K562 (cell line): ENCODE measurements at regions not wholly inside any gene's neighbourhood (a gene's known extent, or its start where the extent isn't known, plus 50 kb on each side); places are given as distances from the start of the nearest gene placed in this dataset.
A peak's percentile ranks its signal among the peaks of the same experiment; 100 is the strongest.

ENCODE experiments used
- ATAC-seq: fragments of 200-7000 bp; cut with Tn5 transposase; 3 replicates; pipeline ENCODE4 v1.9.1; 2020; ENCODE audit warnings: moderate library complexity
- BruUV-seq: library from RNA; stranded (reverse); fragments of 400-500 nt; replicated peaks from 2 replicates; lab custom pipeline; 2021; lab: Mats Ljungman, UMichigan
- CTCF ChIA-PET: fragments of 300-600 bp; formaldehyde crosslinking; extraction: SDS; loops from one replicate; lab custom pipeline; 2021; ENCODE audit warnings: low intra/inter-chr PET ratio; lab: Yijun Ruan, JAX
- POLR2A ChIA-PET: fragments of 300-600, 350-650 bp; sonication (Branson Sonifier 250); formaldehyde crosslinking; extraction: SDS; loops from one replicate; lab custom pipeline; 2021; ENCODE audit warnings: antibody characterized with exemption, inconsistent platforms; lab: Yijun Ruan, JAX
- DNase-seq, 4 experiments: peaks; one replicate each; pipeline versions ENCODE4 v3.0.0 to v3.0.0-alpha.2; 2011 to 2018; ENCODE audit warnings: low spot score in 3 of 4, mixed read lengths in 3 of 4; ENCODE audit errors: extremely low read depth in 1 of 4
- FAIRE-seq: peaks from 2 replicates; lab custom pipeline; 2011; peaks lifted over from hg19 to GRCh38; lab: Jason Lieb, UNC
- H2AFZ ChIP-seq: 2 replicates; pipeline ENCODE4 v1.6.0; 2011; ENCODE audit warnings: low read depth, low read length, control low read depth, inconsistent platforms
- H3K27ac ChIP-seq: fragments of 200-600 bp; 3 replicates; pipeline ENCODE4 v1.8.0; 2011; ENCODE audit warnings: low read depth, mild to moderate bottlenecking, control low read depth, inconsistent platforms, low read length, moderate library complexity, mixed read lengths; ENCODE audit errors: extremely low read depth
- H3K27me3 ChIP-seq, 2 experiments: fragments of 300-600 bp in 1 of 2; 2 replicates in 1 of 2; 3 replicates in 1 of 2; pipeline versions ENCODE4 v1.6.0 to v1.8.0; 2011; ENCODE audit warnings: inconsistent platforms in 2 of 2, low read length in 2 of 2, mild to moderate bottlenecking in 1 of 2, mixed read lengths in 1 of 2, moderate library complexity in 1 of 2; ENCODE audit not compliant: control insufficient read depth in 2 of 2, insufficient read depth in 2 of 2
- H3K36me3 ChIP-seq: fragments of 300-600 bp; 3 replicates; pipeline ENCODE4 v1.8.0; 2011; ENCODE audit warnings: mild to moderate bottlenecking, low read length, inconsistent platforms; ENCODE audit not compliant: control insufficient read depth, insufficient read depth
- H3K4me1 ChIP-seq, 2 experiments: fragments of 200-600 bp in 1 of 2; replicated peaks in 1 of 2; 2 replicates in 1 of 2; 3 replicates in 1 of 2; pipeline versions ENCODE4 v1.5.1 to v1.8.0; 2011; ENCODE audit warnings: inconsistent platforms in 2 of 2, low read length in 2 of 2, mild to moderate bottlenecking in 1 of 2, mixed read lengths in 1 of 2, moderate library complexity in 1 of 2; ENCODE audit not compliant: control insufficient read depth in 2 of 2, insufficient read depth in 2 of 2
- H3K4me2 ChIP-seq: 2 replicates; pipeline ENCODE4 v1.6.1; 2011; ENCODE audit warnings: low read length, control low read depth, inconsistent platforms, mixed read lengths; ENCODE audit not compliant: insufficient read depth
- H3K4me3 ChIP-seq: fragments of 200-600 bp; sonication (generic), shearing (Covaris generic); 2 replicates; pipeline ENCODE4 v1.5.1; 2016; ENCODE audit warnings: control low read depth, inconsistent platforms
- H3K79me2 ChIP-seq: fragments of 200-600 bp; 3 replicates; pipeline ENCODE4 v1.8.0; 2011; ENCODE audit warnings: low read length, inconsistent platforms; ENCODE audit not compliant: control insufficient read depth, insufficient read depth
- H3K9ac ChIP-seq, 2 experiments: 2 replicates each; pipeline versions ENCODE4 v1.6.0 to v1.6.1; 2011; ENCODE audit warnings: low read depth in 2 of 2, low read length in 2 of 2, control low read depth in 1 of 2, inconsistent platforms in 1 of 2, mild to moderate bottlenecking in 1 of 2, mixed read lengths in 1 of 2; ENCODE audit not compliant: insufficient read depth in 1 of 2
- H3K9me1 ChIP-seq: one replicate; pipeline ENCODE4 v1.6.0; 2011; ENCODE audit warnings: inconsistent platforms, mild to moderate bottlenecking, low read length, moderate library complexity; ENCODE audit not compliant: control insufficient read depth, insufficient read depth
- H3K9me3 ChIP-seq: replicated peaks from 2 replicates; pipeline ENCODE4 v1.5.1; 2011; ENCODE audit warnings: low read depth, low read length, inconsistent platforms; ENCODE audit not compliant: control insufficient read depth, insufficient read depth
- H4K20me1 ChIP-seq: replicated peaks from 2 replicates; pipeline ENCODE4 v1.6.1; 2011; ENCODE audit warnings: low read length, inconsistent platforms, mixed read lengths; ENCODE audit not compliant: control insufficient read depth, insufficient read depth
- BHLHE40 ChIP-seq: IDR thresholded peaks from 2 replicates; pipeline ENCODE4 v1.6.1; 2011; ENCODE audit warnings: low read length, improper control_type of control experiment
- ERF ChIP-seq: fragments of 450-650 bp; formaldehyde crosslinking; IDR thresholded peaks from 2 replicates; pipeline ENCODE4 v1.4.0; 2020; ENCODE audit warnings: mild to moderate bottlenecking, mixed read lengths
- KAT8 ChIP-seq: fragments of 450-650 bp; IDR thresholded peaks from 2 replicates; pipeline ENCODE4 v1.6.1; 2016; ENCODE audit warnings: low read depth, mild to moderate bottlenecking
- MAFG ChIP-seq: fragments of 450-650 bp; conservative IDR thresholded peaks from 2 replicates; pipeline ENCODE4 v1.6.1; 2016; ENCODE audit warnings: missing genetic modification characterization, missing compliant biosample characterization
- MCM3 ChIP-seq: fragments of 450-650 bp; IDR thresholded peaks from 2 replicates; pipeline ENCODE4 v1.6.1; 2016
- NCOA2 ChIP-seq, 2 experiments: fragments of 450-650 bp; IDR thresholded peaks; 2 replicates each; pipeline ENCODE4 v1.6.1; 2018; ENCODE audit warnings: mild to moderate bottlenecking in 2 of 2, moderate library complexity in 1 of 2; ENCODE audit not compliant: partially characterized antibody in 2 of 2
- NRF1 ChIP-seq, 2 experiments: fragments of 450-650 bp; IDR thresholded peaks in 1 of 2; conservative IDR thresholded peaks in 1 of 2; 2 replicates each; pipeline ENCODE4 v1.6.1; 2014; ENCODE audit warnings: mild to moderate bottlenecking in 2 of 2
- SOX6 ChIP-seq: fragments of 450-650 bp; IDR thresholded peaks from 2 replicates; pipeline ENCODE4 v1.6.1; 2014; ENCODE audit warnings: mild to moderate bottlenecking
- TRIM28 ChIP-seq: fragments of 450-650 bp; IDR thresholded peaks from 2 replicates; pipeline ENCODE4 v1.6.1; 2017
- ZNF77 ChIP-seq: fragments of 250-450 bp; sonication (Bioruptor Pico); IDR thresholded peaks from 2 replicates; pipeline ENCODE4 v1.5.0; 2020
- WGBS: fragments of 100-300 bp; shearing (Covaris generic); methylation state at CpG from one replicate; pipeline ENCODE4 v1.1.6; 2016; ENCODE audit warnings: low coverage, mixed read lengths; ENCODE audit not compliant: insufficient coverage; ENCODE audit errors: missing lambda C conversion rate; 5-methylcytosine and 5-hydroxymethylcytosine counted together
- in situ Hi-C: fragments of 300-500 bp; cut with MboI; formaldehyde crosslinking; loops from 4 replicates; pipeline ENCODE4 v1.15.0; 2018; ENCODE audit warnings: inconsistent platforms, mixed read lengths
- intact Hi-C: fragments of 100-400 bp; cut with micrococcal nuclease; formaldehyde crosslinking; loops from 2 replicates; pipeline ENCODE4 v1.14.2; 2022
- TF ChIP-seq, protein P1 (sequence below): sonication (generic); formaldehyde crosslinking; IDR thresholded peaks from 2 replicates; pipeline ENCODE4 v1.8.1; 2023; ENCODE audit warnings: missing genetic modification reagents, mild to moderate bottlenecking, borderline replicate concordance
- TF ChIP-seq, protein P2 (sequence below): fragments of 250-450 bp; sonication (Bioruptor Pico); IDR thresholded peaks from 2 replicates; pipeline ENCODE4 v1.5.0; 2020; ENCODE audit warnings: mild to moderate bottlenecking, borderline replicate concordance

GRCh38 chr7:153541903-153542302 is 510.3 kb upstream of the DPP6 start (continued):
- TF ChIP-seq, protein P1, sequence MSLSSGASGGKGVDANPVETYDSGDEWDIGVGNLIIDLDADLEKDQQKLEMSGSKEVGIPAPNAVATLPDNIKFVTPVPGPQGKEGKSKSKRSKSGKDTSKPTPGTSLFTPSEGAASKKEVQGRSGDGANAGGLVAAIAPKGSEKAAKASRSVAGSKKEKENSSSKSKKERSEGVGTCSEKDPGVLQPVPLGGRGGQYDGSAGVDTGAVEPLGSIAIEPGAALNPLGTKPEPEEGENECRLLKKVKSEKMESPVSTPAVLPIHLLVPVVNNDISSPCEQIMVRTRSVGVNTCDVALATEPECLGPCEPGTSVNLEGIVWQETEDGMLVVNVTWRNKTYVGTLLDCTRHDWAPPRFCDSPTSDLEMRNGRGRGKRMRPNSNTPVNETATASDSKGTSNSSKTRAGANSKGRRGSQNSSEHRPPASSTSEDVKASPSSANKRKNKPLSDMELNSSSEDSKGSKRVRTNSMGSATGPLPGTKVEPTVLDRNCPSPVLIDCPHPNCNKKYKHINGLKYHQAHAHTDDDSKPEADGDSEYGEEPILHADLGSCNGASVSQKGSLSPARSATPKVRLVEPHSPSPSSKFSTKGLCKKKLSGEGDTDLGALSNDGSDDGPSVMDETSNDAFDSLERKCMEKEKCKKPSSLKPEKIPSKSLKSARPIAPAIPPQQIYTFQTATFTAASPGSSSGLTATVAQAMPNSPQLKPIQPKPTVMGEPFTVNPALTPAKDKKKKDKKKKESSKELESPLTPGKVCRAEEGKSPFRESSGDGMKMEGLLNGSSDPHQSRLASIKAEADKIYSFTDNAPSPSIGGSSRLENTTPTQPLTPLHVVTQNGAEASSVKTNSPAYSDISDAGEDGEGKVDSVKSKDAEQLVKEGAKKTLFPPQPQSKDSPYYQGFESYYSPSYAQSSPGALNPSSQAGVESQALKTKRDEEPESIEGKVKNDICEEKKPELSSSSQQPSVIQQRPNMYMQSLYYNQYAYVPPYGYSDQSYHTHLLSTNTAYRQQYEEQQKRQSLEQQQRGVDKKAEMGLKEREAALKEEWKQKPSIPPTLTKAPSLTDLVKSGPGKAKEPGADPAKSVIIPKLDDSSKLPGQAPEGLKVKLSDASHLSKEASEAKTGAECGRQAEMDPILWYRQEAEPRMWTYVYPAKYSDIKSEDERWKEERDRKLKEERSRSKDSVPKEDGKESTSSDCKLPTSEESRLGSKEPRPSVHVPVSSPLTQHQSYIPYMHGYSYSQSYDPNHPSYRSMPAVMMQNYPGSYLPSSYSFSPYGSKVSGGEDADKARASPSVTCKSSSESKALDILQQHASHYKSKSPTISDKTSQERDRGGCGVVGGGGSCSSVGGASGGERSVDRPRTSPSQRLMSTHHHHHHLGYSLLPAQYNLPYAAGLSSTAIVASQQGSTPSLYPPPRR (CRISPR knock-in tag): no peak
- TF ChIP-seq TRIM28 (no peak), MAFG (tag) (no peak), KAT8 (no peak), ERF (no peak)

DNA sequence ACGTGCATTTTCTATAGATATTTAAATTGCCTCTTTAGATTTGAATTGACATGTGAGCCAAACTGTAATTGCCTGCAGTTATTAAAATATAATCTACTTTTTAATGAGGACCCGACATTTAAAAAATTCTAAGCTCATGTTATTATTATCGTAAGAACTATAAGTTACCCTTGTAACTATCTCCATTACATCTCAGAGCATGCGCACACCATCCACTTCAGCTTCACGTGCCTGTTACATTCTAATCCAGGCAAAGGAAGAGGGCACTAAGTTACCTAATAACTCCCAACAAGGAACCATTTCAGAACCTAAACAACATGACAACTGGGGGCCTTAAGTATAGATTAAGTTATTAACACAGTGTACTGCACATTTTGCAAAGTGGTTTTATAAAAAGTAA is 509.0 kb upstream of the DPP6 start:
- Histone ChIP-seq H3K9me1 (no peaks in the 10 kb centered on the region), H3K79me2 (no peaks in the 10 kb centered on the region), H3K4me2 (no peak overlapping the region), H3K9ac (no peak overlapping the region), H3K4me3 (no peak overlapping the region), H3K27me3 (peaks cover 8 to 12% of the 10 kb centered on the region in 2 experiments; a peak in 4 of 5 replicates), H3K9me3 (no peaks in the 10 kb centered on the region), H3K36me3 (no peaks in the 10 kb centered on the region), H3K27ac (no peak overlapping the region), H3K4me1 (no peaks in the 10 kb centered on the region), H2AFZ (no peak overlapping the region), H4K20me1 (no peaks in the 10 kb centered on the region)
- WGBS: 4% methylated on average over 5 of the region's 5 CpGs
- TF ChIP-seq SOX6 (no peak), MCM3 (no peak), ZNF77 (CRISPR knock-in tag) (no peak), BHLHE40 (no peak), NRF1 (conservative IDR thresholded peaks at IDR 0.05 in 1 of 2, IDR thresholded peaks at IDR 0.05 in 1 of 2) (peak; percentile 56 to 59), NCOA2 (IDR thresholded peaks at IDR 0.05; ENCODE audit: partially characterized antibody in 2 of 2) (no peak)
- TF ChIP-seq, protein P2, sequence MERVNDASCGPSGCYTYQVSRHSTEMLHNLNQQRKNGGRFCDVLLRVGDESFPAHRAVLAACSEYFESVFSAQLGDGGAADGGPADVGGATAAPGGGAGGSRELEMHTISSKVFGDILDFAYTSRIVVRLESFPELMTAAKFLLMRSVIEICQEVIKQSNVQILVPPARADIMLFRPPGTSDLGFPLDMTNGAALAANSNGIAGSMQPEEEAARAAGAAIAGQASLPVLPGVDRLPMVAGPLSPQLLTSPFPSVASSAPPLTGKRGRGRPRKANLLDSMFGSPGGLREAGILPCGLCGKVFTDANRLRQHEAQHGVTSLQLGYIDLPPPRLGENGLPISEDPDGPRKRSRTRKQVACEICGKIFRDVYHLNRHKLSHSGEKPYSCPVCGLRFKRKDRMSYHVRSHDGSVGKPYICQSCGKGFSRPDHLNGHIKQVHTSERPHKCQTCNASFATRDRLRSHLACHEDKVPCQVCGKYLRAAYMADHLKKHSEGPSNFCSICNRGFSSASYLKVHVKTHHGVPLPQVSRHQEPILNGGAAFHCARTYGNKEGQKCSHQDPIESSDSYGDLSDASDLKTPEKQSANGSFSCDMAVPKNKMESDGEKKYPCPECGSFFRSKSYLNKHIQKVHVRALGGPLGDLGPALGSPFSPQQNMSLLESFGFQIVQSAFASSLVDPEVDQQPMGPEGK (CRISPR knock-in tag): no peak
- in situ Hi-C loops (no loop called here), intact Hi-C loops (no loop called here)
- CTCF ChIA-PET: no interaction called here
- BruUV-seq: no TSS peak
- FAIRE-seq (no peak), DNase-seq (no peak), ATAC-seq (no peak)
- POLR2A ChIA-PET: interaction anchor here (1.6 to 2.4 kb wide), 2 partner anchors 9 to 10 kb away, joined by 6 to 8 read pairs; no protein-coding TSS in a partner anchor
